Kidney epithelial cell (primary cell): ENCODE measurements at regions not wholly inside any gene's neighbourhood (a gene's known extent, or its start where the extent isn't known, plus 50 kb on each side); places are given as distances from the start of the nearest gene placed in this dataset.

Experiments used
- DNase-seq: peaks from one replicate; pipeline ENCODE4 v3.0.0-alpha.2; 2010; ENCODE audit warnings: low read depth
- H3K27me3 ChIP-seq: 2 replicates; pipeline ENCODE4 v1.6.0; 2011; ENCODE audit warnings: low read length; ENCODE audit not compliant: control insufficient read depth, insufficient read depth
- H3K36me3 ChIP-seq: 2 replicates; pipeline ENCODE4 v1.5.1; 2011; ENCODE audit warnings: low read length; ENCODE audit not compliant: control insufficient read depth, insufficient read depth
- H3K4me3 ChIP-seq: 2 replicates; pipeline ENCODE4 v1.5.1; 2011; ENCODE audit warnings: low read depth, mild to moderate bottlenecking, control low read depth, low read length
- CTCF ChIP-seq: IDR thresholded peaks from 2 replicates; pipeline ENCODE4 v1.5.1; 2011; ENCODE audit warnings: mild to moderate bottlenecking, moderate library complexity, low read length, control low read depth, inconsistent platforms; ENCODE audit not compliant: insufficient read depth, poor library complexity, severe bottlenecking

DNA sequence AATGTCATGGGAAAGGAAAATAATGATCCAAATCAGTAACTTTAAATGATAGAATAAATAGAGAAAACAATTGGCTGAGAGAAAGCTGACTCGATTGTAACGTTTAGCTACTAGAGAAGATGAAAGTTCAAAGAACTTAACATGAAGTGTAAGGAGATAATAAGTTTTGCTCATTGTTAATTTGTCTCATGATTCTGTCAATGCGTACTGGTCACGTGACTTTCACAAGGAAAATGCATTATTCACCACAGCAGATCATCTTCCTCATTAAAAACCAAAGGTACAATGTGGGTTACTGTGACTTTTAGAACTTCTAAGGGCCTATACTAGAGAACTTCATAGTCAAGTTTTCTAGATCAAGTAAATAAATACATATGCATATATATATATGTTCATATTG lies 1207.2 kb downstream of the EFNB2 start:
- Histone ChIP-seq H3K4me3 (no peak overlapping the region), H3K36me3 (no peaks in the 10 kb centered on the region), H3K27me3 (no peaks in the 10 kb centered on the region)
- TF ChIP-seq CTCF, result no peak
- DNase-seq, result no peak

- H3K27me3 ChIP-seq, result no peaks in the 10 kb centered on the region
- no peak for TF ChIP-seq CTCF
- H3K4me3 ChIP-seq, result no peak overlapping the region
- no peaks in the 10 kb centered on the region for H3K36me3 ChIP-seq
- DNase-seq, result no peak
Measured at GRCh38 chr13:105327581-105328126, 1207.8 kb downstream of the EFNB2 start.

DNA sequence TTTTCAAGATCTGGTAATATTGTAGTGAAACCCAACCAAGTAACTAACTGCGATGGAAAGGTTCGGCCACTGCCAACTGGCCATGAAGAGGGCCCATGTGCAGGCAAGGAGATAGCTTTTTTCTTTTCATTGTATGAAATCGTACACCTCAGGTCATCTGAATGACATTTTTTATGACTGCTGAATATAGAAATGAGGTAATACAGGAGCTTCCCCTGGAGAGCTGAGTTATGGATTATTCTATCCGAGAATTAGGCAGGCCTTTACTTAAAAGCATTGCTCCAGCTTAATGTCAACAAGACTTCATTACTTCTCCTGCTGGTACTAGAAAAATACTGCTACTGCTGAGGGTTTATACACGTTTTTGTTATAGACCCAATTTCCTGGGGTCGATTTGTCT lies 1215.6 kb downstream of the EFNB2 start:
- Histone ChIP-seq H3K36me3 (no peaks in the 10 kb centered on the region), H3K4me3 (no peak overlapping the region), H3K27me3 (no peaks in the 10 kb centered on the region)
- TF ChIP-seq CTCF, result no peak
- no peak for DNase-seq

GRCh38 chr13:105316731-105317130 lies 1218.7 kb downstream of the EFNB2 start:
- no peak for DNase-seq
- Histone ChIP-seq H3K27me3 (no peaks in the 10 kb centered on the region), H3K36me3 (no peaks in the 10 kb centered on the region), H3K4me3 (no peak overlapping the region)
- TF ChIP-seq CTCF, result no peak

- DNase-seq, result no peak
- no peaks in the 10 kb centered on the region for H3K27me3 ChIP-seq
- H3K36me3 ChIP-seq, result no peaks in the 10 kb centered on the region
- no peak overlapping the region for H3K4me3 ChIP-seq
- TF ChIP-seq CTCF, result no peak
Measured at GRCh38 chr13:105312906-105313305, 1222.6 kb downstream of the EFNB2 start.

GRCh38 chr13:105311094-105311493 lies 1224.4 kb downstream of the EFNB2 start:
- TF ChIP-seq CTCF, result no peak
- Histone ChIP-seq H3K36me3 (no peaks in the 10 kb centered on the region), H3K4me3 (no peak overlapping the region), H3K27me3 (no peaks in the 10 kb centered on the region)
- DNase-seq, result no peak
